AG08395 (cell line): ENCODE measurements at regions not wholly inside any gene's neighbourhood (a gene's known extent, or its start where the extent isn't known, plus 50 kb on each side); places are given as distances from the start of the nearest gene placed in this dataset.

Experiments
- DNase-seq: peaks from one replicate; pipeline ENCODE4 v3.0.0; 2012; ENCODE audit warnings: mixed read lengths, low spot score

- no peak for DNase-seq
Measured at GRCh38 chr9:12133416-12133815, 559.8 kb upstream of the TYRP1 start.

- DNase-seq, result no peak
Measured at GRCh38 chr9:12141422-12141821, 551.8 kb upstream of the TYRP1 start.

GRCh38 chr9:12155401-12156134 lies 537.6 kb upstream of the TYRP1 start:
- no peak for DNase-seq

GRCh38 chr9:12162181-12162815 lies 530.9 kb upstream of the TYRP1 start:
- no peak for DNase-seq

GRCh38 chr9:12163723-12164458 lies 529.3 kb upstream of the TYRP1 start:
- no peak for DNase-seq

GRCh38 chr9:12166518-12166917 lies 526.7 kb upstream of the TYRP1 start:
- DNase-seq, result no peak

GRCh38 chr9:12170456-12170855 lies 522.7 kb upstream of the TYRP1 start:
- no peak for DNase-seq

- no peak for DNase-seq
Measured at GRCh38 chr9:12178634-12179033, 514.6 kb upstream of the TYRP1 start.

- DNase-seq, result no peak
Measured at GRCh38 chr9:12182806-12183205, 510.4 kb upstream of the TYRP1 start.

GRCh38 chr9:12183321-12183720 lies 509.9 kb upstream of the TYRP1 start:
- DNase-seq, result no peak

GRCh38 chr9:12185856-12186255 lies 507.3 kb upstream of the TYRP1 start:
- no peak for DNase-seq

- DNase-seq, result no peak
Measured at GRCh38 chr9:12191630-12192029, 501.6 kb upstream of the TYRP1 start.

GRCh38 chr9:12194731-12195130 lies 498.5 kb upstream of the TYRP1 start:
- no peak for DNase-seq

GRCh38 chr9:12195456-12195855 lies 497.7 kb upstream of the TYRP1 start:
- DNase-seq, result no peak

- DNase-seq, result no peak
Measured at GRCh38 chr9:12204512-12204911, 488.7 kb upstream of the TYRP1 start.

- no peak for DNase-seq
Measured at GRCh38 chr9:12212860-12213259, 480.3 kb upstream of the TYRP1 start.

GRCh38 chr9:12221470-12221869 lies 471.7 kb upstream of the TYRP1 start:
- DNase-seq, result no peak

- DNase-seq, result no peak
Measured at GRCh38 chr9:12224449-12224848, 468.7 kb upstream of the TYRP1 start.

- no peak for DNase-seq
Measured at GRCh38 chr9:12230708-12231107, 462.5 kb upstream of the TYRP1 start.

- no peak for DNase-seq
Measured at GRCh38 chr9:12231832-12232231, 461.4 kb upstream of the TYRP1 start.

- no peak for DNase-seq
Measured at GRCh38 chr9:12232836-12233235, 460.3 kb upstream of the TYRP1 start.

GRCh38 chr9:12253941-12254340 lies 439.2 kb upstream of the TYRP1 start:
- DNase-seq, result no peak

GRCh38 chr9:12266758-12267157 lies 426.4 kb upstream of the TYRP1 start:
- no peak for DNase-seq
